ENCODE measurements at regions not wholly inside any gene's neighbourhood (a gene's known extent, or its start where the extent isn't known, plus 50 kb on each side); places are given as distances from the start of the nearest gene placed in this dataset.

DNA sequence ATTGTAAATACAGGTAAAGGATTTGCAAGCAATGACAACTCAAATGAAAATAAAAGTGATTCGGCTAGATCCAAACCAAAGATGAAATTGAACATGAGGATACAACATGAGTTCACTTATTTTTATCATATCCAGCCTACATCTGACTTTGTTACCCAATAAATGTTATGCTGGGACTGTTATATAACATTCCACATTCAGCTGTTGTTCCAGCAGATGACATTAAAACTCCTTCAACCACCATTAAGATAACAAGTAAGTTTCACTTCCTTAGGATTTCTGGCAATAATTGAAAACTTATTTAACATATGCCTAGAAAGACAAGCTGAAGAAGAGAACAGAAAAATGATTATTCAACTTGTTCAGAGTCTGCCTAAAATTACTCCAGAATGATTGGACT lies 729.4 kb downstream of the CDH11 start:
- ATAC-seq (no peak), FAIRE-seq (no peak), DNase-seq (no peak)
- 87 to 88% methylated on average over 1 of the region's 1 CpG for WGBS, 2 donors
- intact Hi-C loops (cut with DNase I) = no loop called here
- H3K9me3 ChIP-seq = no peaks in the 10 kb centered on the region
- H3K4me3 ChIP-seq = no peak overlapping the region
- H3K36me3 ChIP-seq = no peaks in the 10 kb centered on the region
- TF ChIP-seq CTCF (IDR thresholded peaks at IDR 0.05) = no peak
- H3K27ac ChIP-seq = no peak overlapping the region
- no peaks in the 10 kb centered on the region for H3K27me3 ChIP-seq
- H3K4me1 ChIP-seq = peaks cover 0 to 7% (median 0%) of the 10 kb centered on the region in 3 donors

DNA sequence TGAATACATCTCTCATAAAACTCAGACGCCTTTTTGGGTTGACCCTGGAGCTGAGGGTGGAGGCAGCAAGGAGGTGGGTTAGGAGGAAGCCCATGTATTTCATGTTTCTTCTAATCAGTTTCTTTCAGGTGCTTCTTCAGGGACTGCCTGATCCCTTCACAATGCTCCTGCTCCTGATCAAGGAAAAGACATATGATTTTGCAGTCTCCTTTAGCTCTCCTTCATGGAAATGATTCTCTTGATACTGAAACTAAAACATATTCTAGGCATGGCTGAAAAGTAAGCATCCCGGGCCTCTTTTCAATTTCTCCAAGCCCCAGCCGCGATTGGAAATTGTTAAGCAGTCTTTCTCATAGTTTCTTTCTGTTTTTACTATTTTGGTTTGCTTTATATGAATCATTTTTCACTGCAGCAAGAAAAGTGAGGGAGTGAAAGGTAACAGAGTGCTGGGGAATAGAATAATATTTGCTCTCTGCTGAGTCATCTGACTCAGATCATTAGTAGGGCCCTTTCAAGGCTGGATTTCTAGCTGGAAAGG lies 730.7 kb downstream of the CDH11 start:
- DNase-seq = no peak
- intact Hi-C loops (cut with DNase I) = no loop called here
- TF ChIP-seq CTCF (IDR thresholded peaks at IDR 0.05) = no peak
- H3K4me1 ChIP-seq = peaks cover 0 to 7% (median 0%) of the 10 kb centered on the region in 3 donors
- no peak for FAIRE-seq
- H3K4me3 ChIP-seq = no peak overlapping the region
- ATAC-seq = peak in 3 of 4 donors; percentile 69 to 88 (median 73)
- 67 to 75% methylated on average over 4 of the region's 4 CpGs for WGBS, 2 donors
- H3K36me3 ChIP-seq = no peaks in the 10 kb centered on the region
- H3K27ac ChIP-seq = no peak overlapping the region
- no peaks in the 10 kb centered on the region for H3K9me3 ChIP-seq
- H3K27me3 ChIP-seq = no peaks in the 10 kb centered on the region

DNA sequence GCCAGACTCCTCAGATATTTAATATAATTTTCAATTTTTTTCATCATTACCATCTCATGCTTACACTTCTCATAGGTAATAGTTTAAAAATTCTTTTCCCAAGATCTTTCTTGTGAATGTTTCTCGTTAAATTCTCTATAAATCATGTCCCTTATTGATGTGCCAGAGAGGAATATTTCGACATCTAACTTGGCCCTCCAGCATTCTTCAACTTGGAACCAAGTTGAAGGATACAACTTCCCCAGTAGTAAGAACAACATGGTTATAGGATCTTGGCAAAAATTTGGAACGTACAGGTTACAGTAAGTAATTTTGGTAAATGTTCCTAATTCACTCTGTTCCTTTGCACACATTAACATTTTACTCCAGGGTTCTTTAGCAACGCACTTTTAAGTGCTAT lies 731.8 kb downstream of the CDH11 start:
- WGBS, 2 donors = 74 to 77% methylated on average over 4 of the region's 4 CpGs
- no peaks in the 10 kb centered on the region for H3K36me3 ChIP-seq
- H3K27ac ChIP-seq = no peak overlapping the region
- FAIRE-seq = no peak
- no peak overlapping the region for H3K4me3 ChIP-seq
- no peak for TF ChIP-seq CTCF (IDR thresholded peaks at IDR 0.05)
- no peak for ATAC-seq
- no peaks in the 10 kb centered on the region for H3K9me3 ChIP-seq
- no peak for DNase-seq
- no peaks in the 10 kb centered on the region for H3K27me3 ChIP-seq
- intact Hi-C loops (cut with DNase I) = no loop called here
- peaks cover 0 to 7% (median 0%) of the 10 kb centered on the region in 3 donors for H3K4me1 ChIP-seq

- TF ChIP-seq CTCF (IDR thresholded peaks at IDR 0.05) = no peak
- no peak for FAIRE-seq
- Histone ChIP-seq H3K36me3 (no peaks in the 10 kb centered on the region), H3K27me3 (no peaks in the 10 kb centered on the region), H3K4me3 (no peak overlapping the region), H3K27ac (no peak overlapping the region), H3K9me3 (no peaks in the 10 kb centered on the region), H3K4me1 (no peaks in the 10 kb centered on the region)
- 57 to 63% methylated on average over 4 of the region's 4 CpGs for WGBS, 2 donors
- intact Hi-C loops (cut with DNase I) = no loop called here
- no peak for ATAC-seq
- no peak for DNase-seq
These were observed 737.2 kb downstream of the CDH11 start for GRCh38 chr16:64384636-64385035.

GRCh38 chr16:64381979-64382378 lies 739.9 kb downstream of the CDH11 start:
- Histone ChIP-seq H3K27ac (no peak overlapping the region), H3K4me1 (no peaks in the 10 kb centered on the region), H3K36me3 (no peaks in the 10 kb centered on the region), H3K9me3 (no peaks in the 10 kb centered on the region), H3K27me3 (no peaks in the 10 kb centered on the region), H3K4me3 (no peak overlapping the region)
- DNase-seq (peak in 1 of 6 donors; percentile 21), ATAC-seq (no peak), FAIRE-seq (no peak)
- WGBS, 2 donors = 90 to 94% methylated on average over 4 of the region's 4 CpGs
- TF ChIP-seq CTCF (IDR thresholded peaks at IDR 0.05) = no peak
- intact Hi-C loops (cut with DNase I) = no loop called here

Measured in pancreas (tissue), 10 donors.